Activated CD8-positive, alpha-beta memory T cell treated with anti-CD3 and anti-CD28 coated beads, Interleukin-2, amount 50 U/mL, for 1 hour (primary cell): ENCODE measurements at regions not wholly inside any gene's neighbourhood (a gene's known extent, or its start where the extent isn't known, plus 50 kb on each side); places are given as distances from the start of the nearest gene placed in this dataset.
"Not testable (repeated sequence)": the region's sequence is repeated elsewhere in the genome, so short reads cannot be mapped to it uniquely, and the experiment has no call there.

Experiments used
- DNase-seq: peaks from one replicate; pipeline ENCODE4 v3.0.0-alpha.2; 2020; ENCODE audit errors: extremely low read depth

GRCh38 chr18:1043039-1043438, 138.4 kb downstream of the ADCYAP1 start:
- not testable (repeated sequence) for DNase-seq

GRCh38 chr18:1045658-1046057, 141.0 kb downstream of the ADCYAP1 start:
- no peak for DNase-seq

GRCh38 chr18:1047406-1047805, 142.7 kb downstream of the ADCYAP1 start:
- DNase-seq: no peak

GRCh38 chr18:1048032-1048431, 143.4 kb downstream of the ADCYAP1 start:
- no peak for DNase-seq

- no peak for DNase-seq
These were observed 144.5 kb downstream of the ADCYAP1 start for GRCh38 chr18:1049173-1049572.

- no peak for DNase-seq
These were observed 145.5 kb downstream of the ADCYAP1 start for GRCh38 chr18:1050012-1050657.

- no peak for DNase-seq
These were observed 147.6 kb downstream of the ADCYAP1 start for GRCh38 chr18:1052301-1052700.

GRCh38 chr18:1053331-1054315, 149.0 kb downstream of the ADCYAP1 start:
- DNase-seq: no peak

GRCh38 chr18:1056404-1056803, 151.7 kb downstream of the ADCYAP1 start:
- no peak for DNase-seq

GRCh38 chr18:1057367-1057766, 152.7 kb downstream of the ADCYAP1 start:
- DNase-seq: no peak

GRCh38 chr18:1062588-1062987, 157.9 kb downstream of the ADCYAP1 start:
- DNase-seq: no peak

- no peak for DNase-seq
These were observed 170.7 kb downstream of the ADCYAP1 start for GRCh38 chr18:1075322-1075721.

- no peak for DNase-seq
These were observed 171.2 kb downstream of the ADCYAP1 start for GRCh38 chr18:1075876-1076275.

GRCh38 chr18:1078301-1078700, 173.6 kb downstream of the ADCYAP1 start:
- no peak for DNase-seq

GRCh38 chr18:1083675-1084074, 179.0 kb downstream of the ADCYAP1 start:
- DNase-seq: not testable (repeated sequence)

GRCh38 chr18:1090758-1091157, 186.1 kb downstream of the ADCYAP1 start:
- DNase-seq: no peak

- DNase-seq: no peak
These were observed 187.6 kb downstream of the ADCYAP1 start for GRCh38 chr18:1092228-1092627.

- DNase-seq: no peak
These were observed 189.7 kb downstream of the ADCYAP1 start for GRCh38 chr18:1094409-1094808.

- DNase-seq: not testable (repeated sequence)
These were observed 193.5 kb downstream of the ADCYAP1 start for GRCh38 chr18:1097991-1098735.

- no peak for DNase-seq
These were observed 198.2 kb downstream of the ADCYAP1 start for GRCh38 chr18:1102848-1103247.

GRCh38 chr18:1103537-1103936, 198.9 kb downstream of the ADCYAP1 start:
- no peak for DNase-seq

- DNase-seq: no peak
These were observed 199.7 kb downstream of the ADCYAP1 start for GRCh38 chr18:1104181-1104881.
